Immature natural killer cell (primary cell): ENCODE measurements at regions not wholly inside any gene's neighbourhood (a gene's known extent, or its start where the extent isn't known, plus 50 kb on each side); places are given as distances from the start of the nearest gene placed in this dataset.

ENCODE experiments used
- DNase-seq, 3 donors: peaks; one replicate each; pipeline ENCODE4 v3.0.0; 2022; ENCODE audit warnings: mixed read lengths in 1 of 3
- H3K27ac Mint-ChIP-seq, 6 donors: one replicate each; pipeline ENCODE4 v1.8.0; 2020; ENCODE audit warnings: mixed read lengths in 6 of 6, mild to moderate bottlenecking in 5 of 6, inconsistent platforms in 4 of 6, moderate library complexity in 3 of 6
- H3K27me3 Mint-ChIP-seq, 3 donors: one replicate each; pipeline ENCODE4 v1.8.0; 2020 to 2021; ENCODE audit warnings: low read depth in 3 of 3, mild to moderate bottlenecking in 3 of 3, mixed read lengths in 3 of 3, moderate library complexity in 3 of 3, inconsistent platforms in 1 of 3
- H3K36me3 Mint-ChIP-seq, 3 donors: one replicate each; pipeline ENCODE4 v1.8.0; 2020; ENCODE audit warnings: mixed read lengths in 3 of 3, inconsistent platforms in 2 of 3, mild to moderate bottlenecking in 2 of 3
- H3K4me1 Mint-ChIP-seq, 2 donors: one replicate each; pipeline ENCODE4 v1.8.0; 2020; ENCODE audit warnings: inconsistent platforms in 2 of 2, mild to moderate bottlenecking in 2 of 2, mixed read lengths in 2 of 2, moderate library complexity in 1 of 2
- H3K4me3 Mint-ChIP-seq, 5 donors: one replicate each; pipeline ENCODE4 v1.8.0; 2020; ENCODE audit warnings: mild to moderate bottlenecking in 5 of 5, mixed read lengths in 5 of 5, inconsistent platforms in 3 of 5, moderate library complexity in 3 of 5
- H3K9me3 Mint-ChIP-seq, 6 donors: one replicate each; pipeline ENCODE4 v1.8.0; 2020; ENCODE audit warnings: mild to moderate bottlenecking in 6 of 6, mixed read lengths in 6 of 6, inconsistent platforms in 4 of 6, moderate library complexity in 3 of 6

GRCh38 chr6:90730151-90730673 lies 143.3 kb upstream of the MAP3K7 start:
- Mint-ChIP-seq H3K36me3 (no peaks in the 10 kb centered on the region), H3K27ac (no peak overlapping the region), H3K27me3 (peaks cover 0 to 5% (median 2%) of the 10 kb centered on the region in 3 donors), H3K4me1 (no peaks in the 10 kb centered on the region), H3K9me3 (peaks cover 0 to 6% (median 3%) of the 10 kb centered on the region in 6 donors), H3K4me3 (no peak overlapping the region)
- no peak for DNase-seq

- H3K9me3 Mint-ChIP-seq, result peaks cover 0 to 2% (median 0%) of the 10 kb centered on the region in 6 donors
- no peaks in the 10 kb centered on the region for H3K36me3 Mint-ChIP-seq
- H3K4me1 Mint-ChIP-seq, result no peaks in the 10 kb centered on the region
These were observed 142.2 kb upstream of the MAP3K7 start for GRCh38 chr6:90729057-90729456.

GRCh38 chr6:90722648-90723047 lies 135.8 kb upstream of the MAP3K7 start:
- H3K4me3 Mint-ChIP-seq, result no peak overlapping the region
- no peak for DNase-seq

More at GRCh38 chr6:90729057-90729456, 142.2 kb upstream of the MAP3K7 start:
- DNase-seq, result no peak
- H3K4me3 Mint-ChIP-seq, result no peak overlapping the region
- H3K27ac Mint-ChIP-seq, result no peak overlapping the region
- peaks cover 0 to 5% (median 0%) of the 10 kb centered on the region in 3 donors for H3K27me3 Mint-ChIP-seq

GRCh38 chr6:90720404-90720803 lies 133.5 kb upstream of the MAP3K7 start:
- Mint-ChIP-seq H3K27me3 (peaks cover 2 to 6% (median 3%) of the 10 kb centered on the region in 3 donors), H3K27ac (no peak overlapping the region), H3K9me3 (peaks cover 0 to 2% (median 0%) of the 10 kb centered on the region in 6 donors), H3K4me1 (no peaks in the 10 kb centered on the region), H3K4me3 (no peak overlapping the region), H3K36me3 (no peaks in the 10 kb centered on the region)
- no peak for DNase-seq

More at GRCh38 chr6:90722648-90723047, 135.8 kb upstream of the MAP3K7 start:
- Mint-ChIP-seq H3K4me1 (no peaks in the 10 kb centered on the region), H3K36me3 (no peaks in the 10 kb centered on the region), H3K27me3 (peaks cover 0 to 5% (median 4%) of the 10 kb centered on the region in 3 donors), H3K9me3 (peaks cover 0 to 3% (median 0%) of the 10 kb centered on the region in 6 donors), H3K27ac (no peak overlapping the region)

GRCh38 chr6:90719321-90720195 lies 132.7 kb upstream of the MAP3K7 start:
- Mint-ChIP-seq H3K36me3 (no peaks in the 10 kb centered on the region), H3K9me3 (peaks cover 0 to 2% (median 0%) of the 10 kb centered on the region in 6 donors), H3K27ac (no peak overlapping the region), H3K4me1 (no peaks in the 10 kb centered on the region), H3K4me3 (no peak overlapping the region), H3K27me3 (peaks cover 2 to 6% (median 3%) of the 10 kb centered on the region in 3 donors)
- DNase-seq, result no peak

GRCh38 chr6:90716376-90716775 lies 129.5 kb upstream of the MAP3K7 start:
- H3K4me3 Mint-ChIP-seq, result no peak overlapping the region
- H3K27me3 Mint-ChIP-seq, result peaks cover 3 to 4% (median 3%) of the 10 kb centered on the region in 3 donors
- no peaks in the 10 kb centered on the region for H3K36me3 Mint-ChIP-seq
- no peak overlapping the region for H3K27ac Mint-ChIP-seq
- H3K4me1 Mint-ChIP-seq, result no peaks in the 10 kb centered on the region
- no peak for DNase-seq
- peaks cover 0 to 2% (median 0%) of the 10 kb centered on the region in 6 donors for H3K9me3 Mint-ChIP-seq

GRCh38 chr6:90715093-90715655 lies 128.3 kb upstream of the MAP3K7 start:
- Mint-ChIP-seq H3K9me3 (peaks cover 0 to 2% (median 0%) of the 10 kb centered on the region in 6 donors), H3K36me3 (no peaks in the 10 kb centered on the region), H3K27ac (no peak overlapping the region), H3K27me3 (peaks cover 2 to 8% (median 3%) of the 10 kb centered on the region in 3 donors), H3K4me1 (no peaks in the 10 kb centered on the region), H3K4me3 (no peak overlapping the region)
- no peak for DNase-seq

GRCh38 chr6:90714319-90714718 lies 127.4 kb upstream of the MAP3K7 start:
- no peak overlapping the region for H3K4me3 Mint-ChIP-seq
- H3K9me3 Mint-ChIP-seq, result peaks cover 0 to 2% (median 0%) of the 10 kb centered on the region in 6 donors
- H3K36me3 Mint-ChIP-seq, result no peaks in the 10 kb centered on the region
- H3K27ac Mint-ChIP-seq, result no peak overlapping the region
- DNase-seq, result no peak
- no peaks in the 10 kb centered on the region for H3K4me1 Mint-ChIP-seq
- peaks cover 2 to 8% (median 3%) of the 10 kb centered on the region in 3 donors for H3K27me3 Mint-ChIP-seq

- Mint-ChIP-seq H3K27ac (no peak overlapping the region), H3K4me1 (no peaks in the 10 kb centered on the region), H3K9me3 (peaks cover 0 to 2% (median 0%) of the 10 kb centered on the region in 6 donors), H3K4me3 (no peak overlapping the region), H3K27me3 (peaks cover 3 to 9% (median 5%) of the 10 kb centered on the region in 3 donors), H3K36me3 (no peaks in the 10 kb centered on the region)
- no peak for DNase-seq
These were observed 125.2 kb upstream of the MAP3K7 start for GRCh38 chr6:90712114-90712513.

GRCh38 chr6:90709431-90709996 lies 122.6 kb upstream of the MAP3K7 start:
- no peak overlapping the region for H3K4me3 Mint-ChIP-seq
- H3K27me3 Mint-ChIP-seq, result peaks cover 1 to 8% (median 3%) of the 10 kb centered on the region in 3 donors
- H3K36me3 Mint-ChIP-seq, result no peaks in the 10 kb centered on the region
- DNase-seq, result no peak
- H3K4me1 Mint-ChIP-seq, result no peaks in the 10 kb centered on the region
- no peaks in the 10 kb centered on the region for H3K9me3 Mint-ChIP-seq
- no peak overlapping the region for H3K27ac Mint-ChIP-seq

GRCh38 chr6:90708206-90708737 lies 121.4 kb upstream of the MAP3K7 start:
- H3K9me3 Mint-ChIP-seq, result no peaks in the 10 kb centered on the region
- no peaks in the 10 kb centered on the region for H3K36me3 Mint-ChIP-seq
- H3K27ac Mint-ChIP-seq, result no peak overlapping the region
- no peak for DNase-seq
- no peak overlapping the region for H3K4me3 Mint-ChIP-seq
- H3K27me3 Mint-ChIP-seq, result peaks cover 1 to 8% (median 3%) of the 10 kb centered on the region in 3 donors
- no peaks in the 10 kb centered on the region for H3K4me1 Mint-ChIP-seq

- Mint-ChIP-seq H3K27ac (no peak overlapping the region), H3K4me1 (no peaks in the 10 kb centered on the region), H3K9me3 (no peaks in the 10 kb centered on the region), H3K27me3 (peaks cover 1 to 8% (median 3%) of the 10 kb centered on the region in 3 donors), H3K4me3 (no peak overlapping the region), H3K36me3 (no peaks in the 10 kb centered on the region)
- no peak for DNase-seq
These were observed 120.4 kb upstream of the MAP3K7 start for GRCh38 chr6:90707246-90707645.

- H3K27me3 Mint-ChIP-seq, result peaks cover 0 to 4% (median 3%) of the 10 kb centered on the region in 3 donors
- H3K4me1 Mint-ChIP-seq, result no peaks in the 10 kb centered on the region
- no peaks in the 10 kb centered on the region for H3K9me3 Mint-ChIP-seq
These were observed 116.5 kb upstream of the MAP3K7 start for GRCh38 chr6:90703336-90703735.

More at GRCh38 chr6:90703336-90703735, 116.5 kb upstream of the MAP3K7 start:
- H3K36me3 Mint-ChIP-seq, result no peaks in the 10 kb centered on the region
- H3K27ac Mint-ChIP-seq, result no peak overlapping the region
- no peak for DNase-seq
- no peak overlapping the region for H3K4me3 Mint-ChIP-seq
